GM19238 (cell line): ENCODE measurements at regions not wholly inside any gene's neighbourhood (a gene's known extent, or its start where the extent isn't known, plus 50 kb on each side); places are given as distances from the start of the nearest gene placed in this dataset.
"Not testable (repeated sequence)": the region's sequence is repeated elsewhere in the genome, so short reads cannot be mapped to it uniquely, and the experiment has no call there.

ENCODE experiments used
- DNase-seq: peaks from one replicate; pipeline ENCODE4 v3.0.0; 2011; ENCODE audit warnings: low spot score; ENCODE audit not compliant: insufficient read length

DNA sequence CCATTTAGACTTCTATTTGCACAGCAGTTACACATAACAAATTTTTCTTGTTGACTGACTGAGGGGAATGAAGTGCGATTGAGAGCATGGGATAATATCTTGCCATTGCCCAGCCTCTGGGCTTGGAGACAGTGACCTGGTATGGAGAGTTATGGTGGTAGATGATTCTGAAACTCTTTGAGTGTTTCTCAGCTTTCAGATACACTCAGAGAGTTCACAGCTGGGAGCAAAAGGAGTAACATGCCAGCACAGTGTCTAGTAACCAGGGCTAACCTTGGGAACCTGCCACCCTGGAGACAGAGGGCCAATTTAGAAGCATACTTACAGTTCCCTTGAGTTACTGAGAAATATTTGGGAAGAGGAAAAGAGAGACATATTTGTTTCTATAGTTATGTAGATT lies 1099.3 kb upstream of the CELF4 start:
- no peak for DNase-seq

- no peak for DNase-seq
Observed at GRCh38 chr18:38663682-38664081, 1098.1 kb upstream of the CELF4 start.

DNA sequence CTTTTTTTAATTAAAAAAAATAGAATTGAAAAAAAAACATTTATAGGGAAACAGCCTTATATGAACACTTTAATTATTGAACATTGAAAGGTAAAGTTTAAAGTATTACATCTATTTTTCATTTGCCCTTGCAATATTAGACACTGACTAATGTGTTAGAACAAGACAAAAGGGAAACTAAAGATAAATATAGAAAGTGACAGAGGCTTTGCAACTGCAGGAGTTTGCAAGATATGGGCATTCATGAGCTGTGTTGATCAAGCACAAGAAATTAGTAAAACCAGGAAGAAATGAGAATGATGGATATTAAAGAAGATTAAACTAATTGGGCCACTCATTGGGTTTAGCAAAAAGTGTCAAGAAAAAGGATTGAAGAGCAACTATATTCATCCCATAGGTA lies 1097.7 kb upstream of the CELF4 start:
- no peak for DNase-seq

- DNase-seq, result no peak
Observed at GRCh38 chr18:38654946-38655345, 1089.3 kb upstream of the CELF4 start.

- no peak for DNase-seq
Observed at GRCh38 chr18:38651736-38652135, 1086.1 kb upstream of the CELF4 start.

- DNase-seq, result no peak
Observed at GRCh38 chr18:38648179-38648578, 1082.6 kb upstream of the CELF4 start.

DNA sequence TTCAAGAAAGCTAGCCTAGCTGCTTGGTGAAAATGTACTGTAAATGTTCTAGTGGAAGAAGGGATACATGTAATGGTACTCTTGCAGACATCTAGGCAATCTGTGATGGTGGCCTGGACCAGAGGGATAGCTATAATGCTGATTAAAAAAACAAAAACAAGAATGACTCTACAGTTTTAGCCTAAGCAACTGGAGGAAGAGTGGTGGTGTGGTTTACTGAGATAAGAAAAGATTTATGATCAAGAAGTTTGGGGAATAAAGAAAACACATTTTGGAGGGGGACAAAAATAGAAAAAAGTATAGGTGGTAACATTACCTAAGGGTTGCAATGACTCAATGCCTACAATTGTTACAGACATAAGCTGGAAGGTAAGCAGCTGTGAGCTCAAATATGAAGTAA lies 1080.7 kb upstream of the CELF4 start:
- DNase-seq, result no peak

DNA sequence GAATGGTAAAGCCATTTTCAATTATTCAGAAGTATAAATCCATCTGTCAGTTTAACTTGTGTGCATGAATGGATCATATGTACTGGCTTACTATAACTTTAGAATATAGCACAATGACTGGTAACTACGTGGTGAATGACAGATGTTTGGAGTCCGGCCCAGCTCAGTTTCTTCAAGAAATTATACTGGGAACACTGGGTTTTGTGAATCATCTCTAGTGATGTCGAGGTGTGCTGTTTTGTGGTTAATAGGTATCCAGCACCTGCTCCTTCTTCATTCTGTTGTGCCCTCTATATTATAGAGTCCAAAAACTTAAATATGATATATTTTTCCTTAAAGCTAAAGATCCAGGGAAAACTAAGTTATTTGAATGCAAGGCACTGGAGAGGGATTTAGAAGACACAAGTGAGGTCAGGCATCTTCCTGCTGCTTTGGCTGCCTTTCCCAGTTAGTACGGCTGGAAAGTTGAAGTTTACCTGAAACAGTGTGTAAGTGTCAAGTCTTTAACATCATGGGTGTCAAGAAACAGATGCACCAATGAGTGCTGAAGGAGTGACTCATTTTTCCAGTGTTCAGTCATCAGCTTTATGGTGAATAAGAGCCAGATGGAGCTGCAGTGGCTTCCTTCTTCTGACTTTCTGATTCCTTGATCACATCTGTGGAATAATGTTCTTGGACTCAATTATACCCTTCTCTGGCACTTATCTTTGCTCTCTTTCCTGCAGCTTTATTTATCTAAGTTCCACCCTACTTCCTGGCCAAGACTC lies 1079.5 kb upstream of the CELF4 start:
- DNase-seq, result no peak

- DNase-seq, result no peak
Observed at GRCh38 chr18:38642711-38643110, 1077.1 kb upstream of the CELF4 start.

DNA sequence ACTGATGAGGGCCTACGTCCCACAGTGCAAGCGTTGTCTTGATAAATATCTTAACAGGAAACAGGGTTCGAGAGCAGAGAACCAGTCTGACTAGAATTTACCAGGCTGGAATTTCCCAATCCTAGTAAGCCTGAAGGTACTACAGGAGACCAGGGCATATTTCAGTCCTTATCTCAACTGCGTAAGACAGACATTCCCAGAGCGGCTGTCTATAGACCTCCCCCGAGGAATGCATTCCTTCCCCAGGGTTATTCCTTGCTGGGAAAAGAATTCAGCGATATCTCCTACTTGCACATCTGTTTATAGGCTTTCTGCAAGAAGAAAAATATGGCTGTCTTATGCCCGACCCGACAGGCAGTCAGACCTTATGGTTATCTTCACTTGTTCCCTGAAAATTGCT lies 1074.1 kb upstream of the CELF4 start:
- DNase-seq, result not testable (repeated sequence)

- no peak for DNase-seq
Observed at GRCh38 chr18:38635709-38636430, 1070.3 kb upstream of the CELF4 start.

GRCh38 chr18:38634117-38634516 lies 1068.5 kb upstream of the CELF4 start:
- DNase-seq, result no peak

DNA sequence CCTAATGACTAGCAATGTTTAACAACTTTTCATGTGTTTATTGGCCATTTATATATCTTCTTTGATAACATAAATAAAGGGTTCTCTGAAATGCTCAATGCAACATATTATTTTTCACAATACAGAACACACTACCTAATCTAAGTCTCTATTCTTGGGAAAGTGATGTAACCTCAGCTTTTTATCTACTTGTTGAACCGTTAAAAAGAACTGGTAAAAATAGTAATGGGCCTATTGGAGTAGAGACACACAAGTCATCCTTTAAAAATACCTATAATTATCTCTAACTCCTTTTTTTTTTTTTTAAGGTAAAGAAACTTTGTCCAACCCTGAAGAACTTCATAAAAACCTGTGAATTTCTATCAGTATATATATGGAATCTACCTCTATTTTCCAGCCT lies 1067.7 kb upstream of the CELF4 start:
- no peak for DNase-seq

GRCh38 chr18:38619129-38619528 lies 1053.5 kb upstream of the CELF4 start:
- no peak for DNase-seq

- no peak for DNase-seq
Observed at GRCh38 chr18:38616306-38616705, 1050.7 kb upstream of the CELF4 start.

DNA sequence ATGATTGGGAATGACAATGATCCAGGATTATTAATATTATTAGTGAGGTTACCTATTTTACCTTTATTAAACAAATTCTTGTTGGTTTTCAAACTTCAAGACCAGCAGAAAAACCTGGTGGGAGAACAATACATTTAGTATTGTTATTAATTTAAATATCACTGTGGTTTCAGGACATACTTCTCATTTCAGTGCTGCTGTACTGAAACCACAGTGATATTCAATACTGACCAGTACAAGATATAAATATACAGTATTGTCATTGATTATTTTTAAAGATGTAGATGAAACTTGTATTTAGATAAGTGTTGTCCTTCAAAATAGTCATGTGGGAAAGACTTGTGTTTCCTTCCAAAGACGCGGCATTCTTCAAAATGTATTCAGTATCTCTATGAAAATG lies 1047.3 kb upstream of the CELF4 start:
- no peak for DNase-seq

GRCh38 chr18:38611036-38611964 lies 1045.7 kb upstream of the CELF4 start:
- DNase-seq, result peak; percentile 1

DNA sequence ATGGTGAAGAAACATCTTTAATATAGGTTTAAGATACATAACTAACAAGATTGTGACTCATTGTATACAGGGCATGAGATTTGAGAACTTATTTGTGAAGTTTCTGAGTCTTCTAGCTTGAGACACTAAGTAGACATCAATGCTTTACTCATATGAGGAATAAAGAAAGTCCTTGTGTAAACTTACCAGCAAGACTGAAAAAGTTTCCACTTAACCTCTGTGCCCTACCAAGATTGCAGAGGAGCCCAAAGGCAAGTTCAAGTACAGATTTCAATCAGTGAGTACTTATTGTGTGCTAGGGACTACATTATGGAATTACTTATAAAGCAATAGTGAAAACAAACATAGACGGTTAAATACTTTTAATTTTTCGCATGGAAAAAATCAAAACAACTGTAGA lies 1041.2 kb upstream of the CELF4 start:
- DNase-seq, result no peak

DNA sequence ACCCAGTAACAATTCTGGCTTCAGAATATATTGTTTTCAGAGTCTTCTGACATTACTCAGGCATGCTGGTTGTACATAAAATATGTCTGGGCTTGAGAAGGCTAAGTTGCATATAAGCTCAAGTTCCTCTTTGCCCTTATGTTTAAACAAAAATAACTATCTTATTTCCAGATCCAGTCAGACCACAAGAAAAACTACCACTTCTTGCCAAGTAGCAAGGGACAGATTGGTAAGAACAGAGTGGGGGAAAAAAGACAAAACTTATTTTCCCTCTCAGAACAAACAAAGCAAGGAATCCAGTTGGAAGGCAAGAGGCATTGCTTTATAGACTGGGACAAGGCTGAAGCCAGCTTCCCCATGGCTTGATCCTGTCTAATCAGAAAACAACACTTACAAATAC lies 1036.7 kb upstream of the CELF4 start:
- DNase-seq, result no peak

DNA sequence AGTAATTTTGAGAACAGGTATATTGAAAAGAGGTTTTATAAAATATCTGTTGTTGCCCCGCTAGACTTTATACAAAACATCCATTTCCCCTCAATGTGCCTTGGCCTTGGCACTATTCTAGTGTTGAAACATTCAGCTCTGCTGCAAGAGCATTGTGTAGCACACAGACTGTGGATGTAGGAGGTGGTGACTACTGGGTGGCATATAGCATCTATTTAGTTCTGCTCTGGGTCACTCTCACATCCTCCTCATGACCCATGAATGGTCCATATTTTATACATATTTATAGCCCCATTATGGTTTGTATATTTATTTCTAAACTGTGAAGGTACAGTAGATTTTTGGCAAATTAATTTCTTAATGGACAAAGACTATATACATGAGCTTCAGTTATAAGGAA lies 1022.0 kb upstream of the CELF4 start:
- DNase-seq, result no peak

DNA sequence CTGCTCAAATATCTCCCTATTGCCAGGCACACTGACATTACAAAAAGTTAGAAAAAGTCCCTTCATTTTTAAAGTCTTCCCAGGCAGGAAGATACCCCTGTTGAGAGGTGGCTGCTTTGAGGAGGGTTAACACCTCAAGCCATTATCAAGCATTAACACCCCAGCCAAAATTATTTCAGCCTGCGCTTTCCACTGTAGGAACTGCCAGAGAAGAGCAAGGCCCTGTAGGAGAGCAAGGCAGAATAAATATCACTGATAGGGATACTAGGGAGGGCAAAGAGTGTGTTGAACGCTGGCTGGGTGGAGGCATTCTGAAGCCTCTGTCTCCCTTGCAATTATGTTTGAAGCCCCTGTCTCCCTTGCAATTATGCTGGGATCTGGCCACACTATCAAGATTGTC lies 1020.7 kb upstream of the CELF4 start:
- no peak for DNase-seq

GRCh38 chr18:38579764-38580163 lies 1014.2 kb upstream of the CELF4 start:
- DNase-seq, result no peak
